ENCODE measurements at regions not wholly inside any gene's neighbourhood (a gene's known extent, or its start where the extent isn't known, plus 50 kb on each side); places are given as distances from the start of the nearest gene placed in this dataset.

- H3K4me3 ChIP-seq (ENCODE audit: low read depth, poor library complexity, severe bottlenecking) = no peak overlapping the region
- intact Hi-C loops (cut with DNase I; ENCODE audit: low total_unique reads) = no loop called here
- 36 to 51% methylated on average over 5 of the region's 5 CpGs for WGBS, 2 donors
- DNase-seq (ENCODE audit: low spot score in 2 of 2) = no peak
- TF ChIP-seq, protein P1, sequence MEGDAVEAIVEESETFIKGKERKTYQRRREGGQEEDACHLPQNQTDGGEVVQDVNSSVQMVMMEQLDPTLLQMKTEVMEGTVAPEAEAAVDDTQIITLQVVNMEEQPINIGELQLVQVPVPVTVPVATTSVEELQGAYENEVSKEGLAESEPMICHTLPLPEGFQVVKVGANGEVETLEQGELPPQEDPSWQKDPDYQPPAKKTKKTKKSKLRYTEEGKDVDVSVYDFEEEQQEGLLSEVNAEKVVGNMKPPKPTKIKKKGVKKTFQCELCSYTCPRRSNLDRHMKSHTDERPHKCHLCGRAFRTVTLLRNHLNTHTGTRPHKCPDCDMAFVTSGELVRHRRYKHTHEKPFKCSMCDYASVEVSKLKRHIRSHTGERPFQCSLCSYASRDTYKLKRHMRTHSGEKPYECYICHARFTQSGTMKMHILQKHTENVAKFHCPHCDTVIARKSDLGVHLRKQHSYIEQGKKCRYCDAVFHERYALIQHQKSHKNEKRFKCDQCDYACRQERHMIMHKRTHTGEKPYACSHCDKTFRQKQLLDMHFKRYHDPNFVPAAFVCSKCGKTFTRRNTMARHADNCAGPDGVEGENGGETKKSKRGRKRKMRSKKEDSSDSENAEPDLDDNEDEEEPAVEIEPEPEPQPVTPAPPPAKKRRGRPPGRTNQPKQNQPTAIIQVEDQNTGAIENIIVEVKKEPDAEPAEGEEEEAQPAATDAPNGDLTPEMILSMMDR (IDR thresholded peaks at IDR 0.05) = no peak
- TF ChIP-seq POLR2A (IDR thresholded peaks at IDR 0.05) = no peak
Observed at GRCh38 chr2:3954261-3954660, 250.9 kb downstream of the DCDC2C start.

GRCh38 chr2:3956406-3956805 is 253.0 kb downstream of the DCDC2C start:
- intact Hi-C loops (cut with DNase I; ENCODE audit: low total_unique reads) = no loop called here
- H3K4me3 ChIP-seq (ENCODE audit: low read depth, poor library complexity, severe bottlenecking) = no peak overlapping the region
- DNase-seq (ENCODE audit: low spot score in 2 of 2) = peak in 1 of 2 donors; percentile 25
- 59% methylated on average over 8 of the region's 8 CpGs for WGBS, 2 donors
- TF ChIP-seq, protein P1 (IDR thresholded peaks at IDR 0.05) = no peak
- no peak for TF ChIP-seq POLR2A (IDR thresholded peaks at IDR 0.05)

DNA sequence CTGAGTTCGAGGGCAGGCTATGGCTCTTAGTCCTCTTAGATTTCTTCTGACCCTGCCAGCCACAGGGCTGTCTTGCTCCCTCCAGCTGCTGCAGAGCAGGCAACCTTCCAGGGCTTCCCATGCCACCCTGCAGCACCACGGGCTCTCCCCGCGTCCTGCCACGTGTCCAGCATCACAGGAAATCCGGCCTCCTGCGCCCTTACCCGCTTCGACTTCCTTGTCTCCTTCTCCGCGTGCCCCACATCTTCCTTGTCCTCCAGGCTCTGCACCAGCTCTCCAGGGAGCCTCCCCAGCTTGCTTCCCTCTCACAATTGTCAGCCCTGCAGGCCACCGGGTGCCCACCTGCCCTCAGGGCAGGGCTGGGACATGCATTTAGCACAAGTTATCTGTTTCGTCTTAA is 253.5 kb downstream of the DCDC2C start:
- 83 to 84% methylated on average over 13 of the region's 13 CpGs for WGBS, 2 donors

GRCh38 chr2:3958465-3958864 is 255.1 kb downstream of the DCDC2C start:
- peak in 1 of 2 donors; percentile 31 for DNase-seq (ENCODE audit: low spot score in 2 of 2)
- intact Hi-C loops (cut with DNase I; ENCODE audit: low total_unique reads) = no loop called here
- WGBS, 2 donors = 71% methylated on average over 9 of the region's 9 CpGs
- no peak overlapping the region for H3K4me3 ChIP-seq (ENCODE audit: low read depth, poor library complexity, severe bottlenecking)
- TF ChIP-seq, protein P1 (IDR thresholded peaks at IDR 0.05) = no peak
- no peak for TF ChIP-seq POLR2A (IDR thresholded peaks at IDR 0.05)

More for the DNA sequence above, 253.5 kb downstream of the DCDC2C start:
- intact Hi-C loops (cut with DNase I; ENCODE audit: low total_unique reads) = no loop called here
- no peak overlapping the region for H3K4me3 ChIP-seq (ENCODE audit: low read depth, poor library complexity, severe bottlenecking)
- peak in 1 of 2 donors; percentile 79 for DNase-seq (ENCODE audit: low spot score in 2 of 2)
- TF ChIP-seq POLR2A (IDR thresholded peaks at IDR 0.05) = no peak
- TF ChIP-seq, protein P1 (IDR thresholded peaks at IDR 0.05) = no peak

DNA sequence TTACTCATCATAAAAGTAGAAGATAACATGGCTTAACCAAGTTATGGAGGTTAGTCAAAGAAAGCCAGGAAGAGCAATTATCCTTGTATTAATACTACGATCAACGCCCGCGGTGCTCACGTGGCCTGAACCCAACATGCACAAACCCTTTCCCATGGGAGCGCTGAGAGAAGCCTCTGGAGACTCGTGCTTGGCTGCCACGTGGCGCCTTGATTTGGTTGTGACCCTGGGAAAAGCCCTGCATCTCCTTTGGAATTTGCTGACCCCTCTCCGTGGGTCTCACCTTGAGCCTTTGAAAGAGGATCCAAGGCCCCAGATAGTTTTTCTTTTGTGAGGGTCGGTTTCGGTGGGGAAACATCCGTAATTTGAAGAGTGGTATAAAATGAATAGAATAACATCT is 255.6 kb downstream of the DCDC2C start:
- WGBS, 2 donors = 57 to 63% methylated on average over 13 of the region's 13 CpGs
- intact Hi-C loops (cut with DNase I; ENCODE audit: low total_unique reads) = no loop called here
- no peak overlapping the region for H3K4me3 ChIP-seq (ENCODE audit: low read depth, poor library complexity, severe bottlenecking)
- peak in 1 of 2 donors; percentile 61 for DNase-seq (ENCODE audit: low spot score in 2 of 2)
- TF ChIP-seq, protein P1 (IDR thresholded peaks at IDR 0.05) = no peak
- no peak for TF ChIP-seq POLR2A (IDR thresholded peaks at IDR 0.05)

DNA sequence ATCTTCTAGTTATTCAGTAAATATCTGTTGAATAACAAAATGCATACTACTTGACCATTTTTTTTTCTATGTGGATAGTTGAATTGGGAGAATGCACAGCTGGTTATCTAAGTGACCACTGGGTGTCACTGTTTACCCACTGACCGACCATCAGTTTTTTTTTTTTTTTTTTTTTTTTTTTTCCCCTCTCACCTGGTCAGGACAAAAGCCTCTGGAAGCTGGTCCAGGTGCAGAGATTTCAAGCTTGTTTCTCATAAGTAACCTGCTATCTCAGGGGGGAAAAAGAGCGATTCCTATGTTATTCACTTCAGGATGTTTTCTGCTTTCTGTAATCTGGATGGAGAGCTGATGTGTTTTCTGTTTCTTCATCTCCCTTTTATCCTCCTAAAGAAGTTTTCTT is 256.0 kb downstream of the DCDC2C start:
- H3K4me3 ChIP-seq (ENCODE audit: low read depth, poor library complexity, severe bottlenecking) = no peak overlapping the region
- intact Hi-C loops (cut with DNase I; ENCODE audit: low total_unique reads) = no loop called here
- DNase-seq (ENCODE audit: low spot score in 2 of 2) = no peak
- TF ChIP-seq, protein P1 (IDR thresholded peaks at IDR 0.05) = no peak
- no peak for TF ChIP-seq POLR2A (IDR thresholded peaks at IDR 0.05)
- WGBS, 2 donors = 4 to 6% methylated on average over 2 of the region's 2 CpGs

All from lower leg skin (tissue), 4 donors.